Esophagus muscularis mucosa (tissue), 4 donors: ENCODE measurements at regions not wholly inside any gene's neighbourhood (a gene's known extent, or its start where the extent isn't known, plus 50 kb on each side); places are given as distances from the start of the nearest gene placed in this dataset.
"Not testable (repeated sequence)": the region's sequence is repeated elsewhere in the genome, so short reads cannot be mapped to it uniquely, and the experiment has no call there.

ENCODE experiments used
- DNase-seq: peaks from one replicate; pipeline ENCODE4 v3.0.0-alpha.2; 2017; ENCODE audit errors: extremely low spot score
- H3K27ac ChIP-seq, 4 donors: fragments of 200-600 bp; sonication (generic); replicated peaks in 1 of 4; 1 replicate in 3 of 4; 2 replicates in 1 of 4; pipeline ENCODE4 v1.5.1; 2016 to 2019; ENCODE audit warnings: mild to moderate bottlenecking in 1 of 4
- H3K27me3 ChIP-seq, 4 donors: fragments of 200-600 bp; sonication (generic); one replicate each; pipeline versions ENCODE4 v1.5.1 to v1.6.0; 2016 to 2019
- H3K36me3 ChIP-seq, 4 donors: fragments of 200-600 bp; sonication (generic); one replicate each; pipeline ENCODE4 v1.5.1; 2016 to 2019
- H3K4me1 ChIP-seq, 4 donors: fragments of 200-600 bp; sonication (generic); one replicate each; pipeline ENCODE4 v1.5.1; 2016 to 2019
- H3K4me3 ChIP-seq, 4 donors: fragments of 200-600 bp; sonication (generic); 1 replicate in 2 of 4; 2 replicates in 2 of 4; pipeline ENCODE4 v1.5.1; 2016 to 2019; ENCODE audit warnings: mild to moderate bottlenecking in 4 of 4, moderate library complexity in 1 of 4
- H3K9me3 ChIP-seq, 4 donors: fragments of 200-600 bp; sonication (generic); 1 replicate in 3 of 4; 2 replicates in 1 of 4; pipeline ENCODE4 v1.5.1; 2016 to 2019
- CTCF ChIP-seq, 3 experiments: fragments of 200-600 bp in 2 of 3; fragments of 450-650 bp in 1 of 3; sonication (generic) in 2 of 3; IDR thresholded peaks; one replicate each; pipeline ENCODE4 v1.5.1; 2017 to 2019; ENCODE audit warnings: antibody characterized with exemption in 3 of 3, mild to moderate bottlenecking in 2 of 3, moderate library complexity in 1 of 3
- EP300 ChIP-seq: sonication (generic); formaldehyde crosslinking; IDR thresholded peaks from one replicate; pipeline ENCODE4 v1.6.1; 2017; ENCODE audit warnings: antibody characterized with exemption
- POLR2A ChIP-seq: fragments of 450-650 bp; IDR thresholded peaks from one replicate; pipeline ENCODE4 v1.6.1; 2017; ENCODE audit warnings: antibody characterized with exemption, moderate library complexity, mild to moderate bottlenecking, low read depth
- POLR2AphosphoS5 ChIP-seq, 2 donors: sonication (generic); formaldehyde crosslinking; IDR thresholded peaks; one replicate each; pipeline ENCODE4 v1.6.1; 2017; ENCODE audit warnings: antibody characterized with exemption in 2 of 2
- WGBS: methylation state at CpG from one replicate; pipeline ENCODE4 v1.1.5; 2018; 5-methylcytosine and 5-hydroxymethylcytosine counted together
- intact Hi-C: fragments of 100-400 bp; cut with DNase I; formaldehyde crosslinking; loops from one replicate; pipeline ENCODE4 v1.15.1; 2023

- WGBS = 18% methylated on average over 5 of the region's 5 CpGs
- intact Hi-C loops = no loop called here
- Histone ChIP-seq H3K27me3 (peaks cover 0 to 25% (median 0%) of the 10 kb centered on the region in 4 donors), H3K4me3 (peak overlapping the region in 2 of 4 donors; percentile 9 to 25), H3K27ac (no peak overlapping the region), H3K9me3 (peaks cover 0 to 4% (median 0%) of the 10 kb centered on the region in 4 donors), H3K36me3 (no peaks in the 10 kb centered on the region), H3K4me1 (peaks cover 0 to 9% (median 3%) of the 10 kb centered on the region in 4 donors)
- no peak for TF ChIP-seq POLR2AphosphoS5 (IDR thresholded peaks at IDR 0.05)
- no peak for TF ChIP-seq EP300
- no peak for TF ChIP-seq CTCF (IDR thresholded peaks at IDR 0.05)
- TF ChIP-seq POLR2A = no peak
- DNase-seq = no peak
Observed at GRCh38 chr19:30804751-30805150, 432.6 kb downstream of the ZNF536 start.

- H3K4me3 ChIP-seq = peak overlapping the region in 2 of 4 donors; percentile 9 to 25
- WGBS = 38% methylated on average over 3 of the region's 3 CpGs
- H3K27ac ChIP-seq, H3K36me3 ChIP-seq, DNase-seq, intact Hi-C loops, H3K9me3 ChIP-seq, H3K4me1 ChIP-seq: not testable (repeated sequence)
- peaks cover 0 to 27% (median 0%) of the 10 kb centered on the region in 4 donors for H3K27me3 ChIP-seq
Observed at GRCh38 chr19:30804333-30804732, 432.1 kb downstream of the ZNF536 start.

GRCh38 chr19:30802424-30803013 is 430.3 kb downstream of the ZNF536 start:
- peaks cover 0 to 25% (median 0%) of the 10 kb centered on the region in 4 donors for H3K27me3 ChIP-seq
- intact Hi-C loops = no loop called here
- 95% methylated on average over 6 of the region's 6 CpGs for WGBS

GRCh38 chr19:30799865-30800755 is 427.9 kb downstream of the ZNF536 start:
- Histone ChIP-seq H3K27me3 (peaks cover 0 to 21% (median 0%) of the 10 kb centered on the region in 4 donors), H3K4me3 (no peak overlapping the region), H3K4me1 (peaks cover 0 to 8% (median 3%) of the 10 kb centered on the region in 4 donors), H3K36me3 (no peaks in the 10 kb centered on the region), H3K27ac (no peak overlapping the region), H3K9me3 (no peaks in the 10 kb centered on the region)
- no peak for DNase-seq
- 52% methylated on average over 22 of the region's 22 CpGs for WGBS
- intact Hi-C loops = no loop called here
- no peak for TF ChIP-seq POLR2AphosphoS5 (IDR thresholded peaks at IDR 0.05)
- TF ChIP-seq EP300 = no peak
- TF ChIP-seq CTCF (IDR thresholded peaks at IDR 0.05) = peak; percentile 34 to 73 (median 59)

More at GRCh38 chr19:30802424-30803013, 430.3 kb downstream of the ZNF536 start:
- Histone ChIP-seq H3K9me3 (no peaks in the 10 kb centered on the region), H3K4me1 (peaks cover 0 to 9% (median 3%) of the 10 kb centered on the region in 4 donors), H3K36me3 (no peaks in the 10 kb centered on the region), H3K27ac (no peak overlapping the region), H3K4me3 (no peak overlapping the region)
- no peak for DNase-seq
- TF ChIP-seq CTCF (IDR thresholded peaks at IDR 0.05) = no peak
- no peak for TF ChIP-seq POLR2AphosphoS5 (IDR thresholded peaks at IDR 0.05)
- TF ChIP-seq EP300 = no peak
- TF ChIP-seq POLR2A = no peak

GRCh38 chr19:30795727-30796126 is 423.5 kb downstream of the ZNF536 start:
- H3K27me3 ChIP-seq = peaks cover 0 to 22% (median 0%) of the 10 kb centered on the region in 4 donors
- no peaks in the 10 kb centered on the region for H3K36me3 ChIP-seq
- DNase-seq = peak; percentile 78
- no peak overlapping the region for H3K27ac ChIP-seq
- WGBS = 96% methylated on average over 3 of the region's 5 CpGs
- no peak overlapping the region for H3K4me3 ChIP-seq
- H3K4me1 ChIP-seq = no peaks in the 10 kb centered on the region
- intact Hi-C loops = no loop called here
- TF ChIP-seq POLR2A = no peak
- no peak for TF ChIP-seq POLR2AphosphoS5 (IDR thresholded peaks at IDR 0.05)
- H3K9me3 ChIP-seq = no peaks in the 10 kb centered on the region
